Neuronal stem cell (in vitro differentiated cells): ENCODE measurements at regions not wholly inside any gene's neighbourhood (a gene's known extent, or its start where the extent isn't known, plus 50 kb on each side); places are given as distances from the start of the nearest gene placed in this dataset.

Source experiments
- DNase-seq: peaks from one replicate; pipeline ENCODE4 v3.0.0-alpha.2; 2013; ENCODE audit warnings: low spot score
- H2AFZ ChIP-seq: one replicate; pipeline ENCODE4 v1.6.1; 2013; ENCODE audit warnings: mild to moderate bottlenecking, low read length, inconsistent platforms
- H2AK5ac ChIP-seq: 2 replicates; pipeline ENCODE4 v1.6.1; 2013; ENCODE audit warnings: low read depth, mild to moderate bottlenecking, inconsistent platforms, low read length, moderate library complexity, mixed read lengths
- H2BK120ac ChIP-seq: 2 replicates; pipeline ENCODE4 v1.6.1; 2013; ENCODE audit warnings: low read depth, mild to moderate bottlenecking, inconsistent platforms, low read length, moderate library complexity, mixed read lengths
- H2BK12ac ChIP-seq: one replicate; pipeline ENCODE4 v1.6.1; 2013; ENCODE audit warnings: low read length, inconsistent platforms
- H2BK15ac ChIP-seq: 2 replicates; pipeline ENCODE4 v1.6.1; 2013; ENCODE audit warnings: mild to moderate bottlenecking, low read length, inconsistent platforms, mixed read lengths
- H2BK5ac ChIP-seq: one replicate; pipeline ENCODE4 v1.6.1; 2013; ENCODE audit warnings: inconsistent platforms, mild to moderate bottlenecking, low read length, moderate library complexity
- H3K14ac ChIP-seq: one replicate; pipeline ENCODE4 v1.6.1; 2013; ENCODE audit warnings: low read length, inconsistent platforms
- H3K18ac ChIP-seq: 2 replicates; pipeline ENCODE4 v1.6.1; 2013; ENCODE audit warnings: low read length, inconsistent platforms
- H3K23ac ChIP-seq: 2 replicates; pipeline ENCODE4 v1.6.1; 2013; ENCODE audit warnings: low read depth, mild to moderate bottlenecking, mixed read lengths, low read length, inconsistent platforms; ENCODE audit not compliant: poor library complexity
- H3K27ac ChIP-seq: replicated peaks from 3 replicates; pipeline ENCODE4 v1.5.1; 2013; ENCODE audit warnings: low read length, inconsistent platforms
- H3K27me3 ChIP-seq, 3 experiments: 2 replicates each; pipeline ENCODE4 v1.6.1; 2013; ENCODE audit warnings: low read length in 3 of 3, mild to moderate bottlenecking in 2 of 3, inconsistent platforms in 1 of 3, low read depth in 1 of 3, mixed read lengths in 1 of 3, moderate library complexity in 1 of 3; ENCODE audit not compliant: control insufficient read depth in 3 of 3, insufficient read depth in 3 of 3
- H3K36me3 ChIP-seq, 2 donors: replicated peaks in 1 of 2; 2 replicates each; pipeline ENCODE4 v1.6.1; 2013; ENCODE audit warnings: low read length in 2 of 2; ENCODE audit not compliant: control insufficient read depth in 2 of 2, insufficient read depth in 2 of 2
- H3K4ac ChIP-seq: 2 replicates; pipeline ENCODE4 v1.6.1; 2013; ENCODE audit warnings: inconsistent platforms, mild to moderate bottlenecking, low read length, moderate library complexity
- H3K4me1 ChIP-seq, 2 donors: 1 replicate in 1 of 2; 2 replicates in 1 of 2; pipeline ENCODE4 v1.6.1; 2013; ENCODE audit warnings: low read length in 2 of 2, low read depth in 1 of 2; ENCODE audit not compliant: control insufficient read depth in 2 of 2, insufficient read depth in 1 of 2
- H3K4me2 ChIP-seq: one replicate; pipeline ENCODE4 v1.6.1; 2013; ENCODE audit warnings: mild to moderate bottlenecking, low read length, inconsistent platforms; ENCODE audit not compliant: insufficient read depth, poor library complexity, severe bottlenecking
- H3K4me3 ChIP-seq, 2 donors: 2 replicates each; pipeline ENCODE4 v1.5.1; 2013; ENCODE audit warnings: low read length in 2 of 2, mild to moderate bottlenecking in 2 of 2, inconsistent platforms in 1 of 2, moderate library complexity in 1 of 2
- H3K79me1 ChIP-seq: one replicate; pipeline ENCODE4 v1.6.1; 2013; ENCODE audit warnings: low read depth, mild to moderate bottlenecking, inconsistent platforms, low read length, moderate library complexity
- H3K9ac ChIP-seq: one replicate; pipeline ENCODE4 v1.6.1; 2013; ENCODE audit warnings: mild to moderate bottlenecking, low read depth, low read length, inconsistent platforms; ENCODE audit not compliant: poor library complexity
- H3K9me3 ChIP-seq, 2 donors: replicated peaks in 1 of 2; 2 replicates each; pipeline versions ENCODE3 to v1.6.1; 2013; ENCODE audit warnings: low read length in 2 of 2, mild to moderate bottlenecking in 2 of 2, inconsistent platforms in 1 of 2, low read depth in 1 of 2, mixed read lengths in 1 of 2, moderate library complexity in 1 of 2; ENCODE audit not compliant: control insufficient read depth in 2 of 2, insufficient read depth in 1 of 2
- H4K8ac ChIP-seq: one replicate; pipeline ENCODE4 v1.6.1; 2013; ENCODE audit warnings: low read depth, mild to moderate bottlenecking, inconsistent platforms, low read length, moderate library complexity
- H4K91ac ChIP-seq: one replicate; pipeline ENCODE4 v1.6.1; 2013; ENCODE audit warnings: low read length, low read depth, mild to moderate bottlenecking, inconsistent platforms; ENCODE audit not compliant: poor library complexity
- WGBS, 2 donors: extraction: QIAGEN DNeasy Blood & Tissue Kit; methylation state at CpG; one replicate each; pipeline ENCODE4 v1.1.7; 2013; ENCODE audit warnings: missing lambda C conversion rate in 2 of 2, mixed read lengths in 1 of 2; ENCODE audit not compliant: insufficient read length in 2 of 2, insufficient replicate concordance in 1 of 2; ENCODE audit errors: extremely low coverage in 2 of 2; 5-methylcytosine and 5-hydroxymethylcytosine counted together

DNA sequence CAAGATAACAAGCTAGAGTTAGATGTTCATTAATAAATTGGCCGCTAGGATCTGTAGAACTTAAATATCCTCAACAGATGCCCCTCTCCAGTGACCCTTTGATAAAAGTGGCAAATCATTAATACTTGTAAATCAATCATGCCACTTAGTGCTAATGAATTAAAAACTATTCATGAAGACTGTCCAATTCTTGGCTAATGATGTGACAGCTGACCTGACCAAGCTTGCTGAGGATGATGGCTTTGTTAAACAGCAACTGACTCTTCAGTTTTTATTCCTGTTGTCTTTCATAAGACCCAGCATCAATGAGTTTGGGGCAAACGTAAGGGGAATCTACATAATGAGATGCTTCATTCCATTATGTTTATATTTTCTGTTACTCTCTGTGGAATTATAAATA, 396.8 kb upstream of the NMUR2 start:
- H4K8ac ChIP-seq = no peak overlapping the region
- H2BK15ac ChIP-seq = no peak overlapping the region
- H3K4ac ChIP-seq = no peak overlapping the region
- H3K18ac ChIP-seq = no peak overlapping the region
- H3K9me3 ChIP-seq = no peaks in the 10 kb centered on the region
- H2BK12ac ChIP-seq = no peak overlapping the region
- no peak overlapping the region for H2BK120ac ChIP-seq
- H2BK5ac ChIP-seq = no peak overlapping the region
- WGBS, 2 donors = no CpG with 5 or more reads among the region's 2 CpGs
- no peaks in the 10 kb centered on the region for H3K36me3 ChIP-seq
- no peak overlapping the region for H3K23ac ChIP-seq
- H3K4me2 ChIP-seq = no peak overlapping the region
- no peaks in the 10 kb centered on the region for H3K79me1 ChIP-seq
- H2AFZ ChIP-seq = no peak overlapping the region
- H3K27ac ChIP-seq = no peak overlapping the region
- H2AK5ac ChIP-seq = no peak overlapping the region
- H3K27me3 ChIP-seq = no peaks in the 10 kb centered on the region
- H3K4me3 ChIP-seq = no peak overlapping the region
- no peak overlapping the region for H4K91ac ChIP-seq
- H3K9ac ChIP-seq = no peak overlapping the region
- no peak for DNase-seq
- H3K14ac ChIP-seq = no peak overlapping the region
- no peaks in the 10 kb centered on the region for H3K4me1 ChIP-seq

- H2AFZ ChIP-seq = no peak overlapping the region
- H3K14ac ChIP-seq = no peak overlapping the region
- 100% methylated on average over 1 of the region's 3 CpGs; no CpG with 5 or more reads in 1 of the 2 donors for WGBS, 2 donors
- H3K4me3 ChIP-seq = no peak overlapping the region
- H3K9ac ChIP-seq = no peak overlapping the region
- H3K79me1 ChIP-seq = no peaks in the 10 kb centered on the region
- no peaks in the 10 kb centered on the region for H3K4me1 ChIP-seq
- H2AK5ac ChIP-seq = no peak overlapping the region
- H3K9me3 ChIP-seq = no peaks in the 10 kb centered on the region
- no peak overlapping the region for H3K23ac ChIP-seq
- H2BK12ac ChIP-seq = no peak overlapping the region
- no peak overlapping the region for H3K18ac ChIP-seq
- no peak overlapping the region for H2BK5ac ChIP-seq
- no peaks in the 10 kb centered on the region for H3K27me3 ChIP-seq
- H3K36me3 ChIP-seq = no peaks in the 10 kb centered on the region
- no peak overlapping the region for H2BK120ac ChIP-seq
- no peak overlapping the region for H3K4ac ChIP-seq
- H4K8ac ChIP-seq = no peak overlapping the region
- H3K4me2 ChIP-seq = no peak overlapping the region
- DNase-seq = no peak
- no peak overlapping the region for H3K27ac ChIP-seq
- H2BK15ac ChIP-seq = no peak overlapping the region
- no peak overlapping the region for H4K91ac ChIP-seq
Measured at GRCh38 chr5:152804179-152804578, 399.1 kb upstream of the NMUR2 start.

- Histone ChIP-seq H2AFZ (peak overlapping the region; percentile 7), H3K79me1 (no peaks in the 10 kb centered on the region), H3K14ac (no peak overlapping the region), H3K36me3 (no peaks in the 10 kb centered on the region), H3K27ac (peak overlapping the region; percentile 38), H3K4me1 (no peaks in the 10 kb centered on the region), H3K23ac (no peak overlapping the region), H3K4ac (no peak overlapping the region), H2BK120ac (no peak overlapping the region), H3K9ac (no peak overlapping the region), H2BK12ac (no peak overlapping the region), H3K9me3 (peaks cover 3 to 9% of the 10 kb centered on the region in 2 donors), H4K8ac (no peak overlapping the region), H4K91ac (no peak overlapping the region), H3K4me3 (no peak overlapping the region), H2BK15ac (no peak overlapping the region), H3K18ac (no peak overlapping the region), H3K4me2 (no peak overlapping the region), H2BK5ac (no peak overlapping the region), H2AK5ac (no peak overlapping the region), H3K27me3 (no peaks in the 10 kb centered on the region)
- DNase-seq = no peak
- no CpG with 5 or more reads among the region's 5 CpGs for WGBS, 2 donors
Measured at GRCh38 chr5:152811988-152812387, 406.9 kb upstream of the NMUR2 start.

DNA sequence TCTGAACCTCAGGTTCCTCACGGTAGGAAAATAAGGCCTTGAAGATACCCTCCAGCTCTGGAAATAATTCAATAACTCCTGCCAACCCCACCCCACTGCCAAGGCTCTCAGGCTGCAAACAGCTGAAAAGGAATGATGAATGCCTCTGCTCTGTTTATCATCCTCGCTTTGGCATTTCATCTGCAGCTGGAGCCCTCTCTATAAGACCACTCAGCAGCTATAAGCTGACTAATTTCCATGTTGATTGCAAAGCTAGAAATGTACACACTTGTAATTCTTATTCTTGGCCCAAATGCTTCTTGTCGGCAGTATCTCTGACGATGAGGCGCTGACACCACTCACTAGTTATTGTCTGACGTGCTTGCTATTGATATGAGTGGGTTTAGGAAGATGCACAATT, 408.4 kb upstream of the NMUR2 start:
- no peak overlapping the region for H2BK5ac ChIP-seq
- DNase-seq = no peak
- no peak overlapping the region for H3K4me2 ChIP-seq
- H3K9me3 ChIP-seq = peaks cover 3 to 9% of the 10 kb centered on the region in 2 donors
- H3K23ac ChIP-seq = no peak overlapping the region
- H3K36me3 ChIP-seq = no peaks in the 10 kb centered on the region
- no peak overlapping the region for H2AFZ ChIP-seq
- H3K4me3 ChIP-seq = no peak overlapping the region
- no peak overlapping the region for H3K9ac ChIP-seq
- H4K8ac ChIP-seq = no peak overlapping the region
- no peak overlapping the region for H3K4ac ChIP-seq
- H2BK120ac ChIP-seq = no peak overlapping the region
- no peaks in the 10 kb centered on the region for H3K27me3 ChIP-seq
- H3K14ac ChIP-seq = no peak overlapping the region
- H2BK15ac ChIP-seq = no peak overlapping the region
- H3K18ac ChIP-seq = no peak overlapping the region
- no peak overlapping the region for H2AK5ac ChIP-seq
- H3K4me1 ChIP-seq = no peaks in the 10 kb centered on the region
- no peak overlapping the region for H3K27ac ChIP-seq
- H2BK12ac ChIP-seq = no peak overlapping the region
- no peaks in the 10 kb centered on the region for H3K79me1 ChIP-seq
- WGBS, 2 donors = no CpG with 5 or more reads among the region's 6 CpGs
- H4K91ac ChIP-seq = no peak overlapping the region
